H9 (cell line): ENCODE measurements at regions not wholly inside any gene's neighbourhood (a gene's known extent, or its start where the extent isn't known, plus 50 kb on each side); places are given as distances from the start of the nearest gene placed in this dataset.

ENCODE experiments used
- DNase-seq: peaks from one replicate; pipeline ENCODE4 v3.0.0-alpha.2; 2017
- H2AFZ ChIP-seq: one replicate; pipeline ENCODE4 v1.6.1; 2013; ENCODE audit warnings: mild to moderate bottlenecking, low read length, control low read depth, moderate library complexity
- H2AK5ac ChIP-seq: 2 replicates; pipeline ENCODE4 v1.6.1; 2013; ENCODE audit warnings: low read length, control low read depth, mixed read lengths; ENCODE audit not compliant: insufficient read length
- H2BK120ac ChIP-seq: one replicate; pipeline ENCODE4 v1.6.1; 2013; ENCODE audit warnings: low read depth, mild to moderate bottlenecking, low read length, control low read depth, inconsistent platforms; ENCODE audit not compliant: poor library complexity, severe bottlenecking
- H2BK12ac ChIP-seq: 2 replicates; pipeline ENCODE4 v1.6.1; 2013; ENCODE audit warnings: low read length, control low read depth, mixed read lengths, low read depth; ENCODE audit not compliant: insufficient read length
- H2BK15ac ChIP-seq: 2 replicates; pipeline ENCODE4 v1.6.1; 2013; ENCODE audit warnings: low read depth, low read length, control low read depth
- H2BK20ac ChIP-seq: one replicate; pipeline ENCODE4 v1.6.1; 2013; ENCODE audit warnings: low read depth, mild to moderate bottlenecking, low read length, control low read depth, inconsistent platforms; ENCODE audit not compliant: poor library complexity, severe bottlenecking
- H2BK5ac ChIP-seq: 2 replicates; pipeline ENCODE4 v1.6.1; 2013; ENCODE audit warnings: low read length, control low read depth, mixed read lengths; ENCODE audit not compliant: insufficient read length
- H3K14ac ChIP-seq: 2 replicates; pipeline ENCODE4 v1.6.1; 2013; ENCODE audit warnings: low read length, control low read depth; ENCODE audit not compliant: insufficient read depth
- H3K18ac ChIP-seq: 2 replicates; pipeline ENCODE4 v1.6.1; 2013; ENCODE audit warnings: low read depth, mild to moderate bottlenecking, mixed read lengths, low read length, control low read depth; ENCODE audit not compliant: insufficient read length
- H3K23ac ChIP-seq: 2 replicates; pipeline ENCODE4 v1.6.1; 2013; ENCODE audit warnings: low read length, control low read depth, mixed read lengths, low read depth; ENCODE audit not compliant: insufficient read length
- H3K23me2 ChIP-seq: 2 replicates; pipeline ENCODE4 v1.6.1; 2013; ENCODE audit warnings: low read depth, mild to moderate bottlenecking, mixed read lengths, low read length, control low read depth; ENCODE audit not compliant: insufficient read length, poor library complexity, severe bottlenecking
- H3K27ac ChIP-seq: 2 replicates; pipeline ENCODE4 v1.5.1; 2013; ENCODE audit warnings: low read length, control low read depth, mixed read lengths, low read depth; ENCODE audit not compliant: insufficient read length
- H3K27me3 ChIP-seq: 2 replicates; pipeline ENCODE4 v1.6.1; 2013; ENCODE audit warnings: low read length, control low read depth, inconsistent platforms; ENCODE audit not compliant: insufficient read depth
- H3K4ac ChIP-seq: 2 replicates; pipeline ENCODE4 v1.6.1; 2013; ENCODE audit warnings: low read depth, mild to moderate bottlenecking, control low read depth, inconsistent platforms, low read length, moderate library complexity
- H3K4me1 ChIP-seq: 2 replicates; pipeline ENCODE4 v1.6.1; 2013; ENCODE audit warnings: low read length, control low read depth, inconsistent platforms; ENCODE audit not compliant: insufficient read depth
- H3K4me2 ChIP-seq: 2 replicates; pipeline ENCODE4 v1.6.1; 2013; ENCODE audit warnings: low read length, control low read depth, mixed read lengths; ENCODE audit not compliant: insufficient read length, insufficient read depth
- H3K56ac ChIP-seq: 2 replicates; pipeline ENCODE4 v1.6.1; 2013; ENCODE audit warnings: low read depth, mild to moderate bottlenecking, mixed read lengths, low read length, control low read depth; ENCODE audit not compliant: insufficient read length
- H3K79me1 ChIP-seq: 2 replicates; pipeline ENCODE4 v1.6.1; 2013; ENCODE audit warnings: low read depth, mild to moderate bottlenecking, moderate library complexity, low read length, control low read depth, inconsistent platforms; ENCODE audit not compliant: insufficient read depth, poor library complexity, severe bottlenecking
- H3K79me2 ChIP-seq: 2 replicates; pipeline ENCODE4 v1.6.1; 2013; ENCODE audit warnings: low read length, control low read depth, inconsistent platforms; ENCODE audit not compliant: insufficient read depth
- H3K9ac ChIP-seq: 2 replicates; pipeline ENCODE4 v1.6.1; 2013; ENCODE audit warnings: low read length, control low read depth, mixed read lengths; ENCODE audit not compliant: insufficient read length; ENCODE audit errors: extremely low read depth
- H3K9me3 ChIP-seq: one replicate; pipeline ENCODE4 v1.6.1; 2013; ENCODE audit warnings: low read depth, low read length, inconsistent platforms; ENCODE audit not compliant: control insufficient read depth
- H3T11ph ChIP-seq: one replicate; pipeline ENCODE4 v1.6.1; 2013; ENCODE audit warnings: mild to moderate bottlenecking, low read length, control low read depth, inconsistent platforms
- H4K20me1 ChIP-seq: one replicate; pipeline ENCODE4 v1.6.1; 2013; ENCODE audit not compliant: control insufficient read depth, insufficient read length, insufficient read depth
- H4K5ac ChIP-seq: 2 replicates; pipeline ENCODE4 v1.6.1; 2013; ENCODE audit warnings: low read depth, mild to moderate bottlenecking, mixed read lengths, low read length, control low read depth; ENCODE audit not compliant: insufficient read length
- H4K8ac ChIP-seq: replicated peaks from 2 replicates; pipeline ENCODE4 v1.6.1; 2013; ENCODE audit warnings: low read length, control low read depth, mixed read lengths, low read depth; ENCODE audit not compliant: insufficient read length
- H4K91ac ChIP-seq: 2 replicates; pipeline ENCODE4 v1.6.1; 2013; ENCODE audit warnings: low read depth, mild to moderate bottlenecking, moderate library complexity, mixed read lengths, low read length, control low read depth; ENCODE audit not compliant: insufficient read length
- H3K27ac Mint-ChIP-seq, 3 experiments: 2 replicates in 2 of 3; 3 replicates in 1 of 3; pipeline ENCODE4 v1.8.0; 2020 to 2021; ENCODE audit warnings: mixed read lengths in 3 of 3, mild to moderate bottlenecking in 1 of 3, moderate library complexity in 1 of 3
- H3K27me3 Mint-ChIP-seq: 2 replicates; pipeline ENCODE4 v1.8.0; 2021; ENCODE audit warnings: low read depth, mild to moderate bottlenecking, moderate library complexity, mixed read lengths
- H3K36me3 Mint-ChIP-seq, 3 experiments: 2 replicates in 2 of 3; 3 replicates in 1 of 3; pipeline ENCODE4 v1.8.0; 2020 to 2021; ENCODE audit warnings: low read depth in 3 of 3, mixed read lengths in 3 of 3; ENCODE audit not compliant: insufficient read depth in 1 of 3
- H3K4me1 Mint-ChIP-seq, 2 experiments: 2 replicates each; pipeline ENCODE4 v1.8.0; 2020; ENCODE audit warnings: mixed read lengths in 2 of 2
- H3K4me3 Mint-ChIP-seq, 2 experiments: 2 replicates in 1 of 2; 3 replicates in 1 of 2; pipeline ENCODE4 v1.8.0; 2020 to 2021; ENCODE audit warnings: mild to moderate bottlenecking in 2 of 2, mixed read lengths in 2 of 2, moderate library complexity in 1 of 2
- H3K9me3 Mint-ChIP-seq, 2 experiments: 2 replicates in 1 of 2; 3 replicates in 1 of 2; pipeline ENCODE4 v1.8.0; 2020; ENCODE audit warnings: mild to moderate bottlenecking in 2 of 2, mixed read lengths in 2 of 2, moderate library complexity in 1 of 2
- CTCF ChIP-seq: fragments of 200-600 bp; sonication (generic); conservative IDR thresholded peaks from 3 replicates; pipeline ENCODE4 v1.8.0; 2021; ENCODE audit warnings: antibody characterized with exemption, mild to moderate bottlenecking
- WGBS: extraction: QIAGEN DNeasy Blood & Tissue Kit; methylation state at CpG from one replicate; pipeline ENCODE4 v1.1.7; 2013; ENCODE audit warnings: missing lambda C conversion rate, low lambda C conversion rate, mixed read lengths; ENCODE audit not compliant: insufficient read length; ENCODE audit errors: extremely low coverage; 5-methylcytosine and 5-hydroxymethylcytosine counted together

GRCh38 chr15:66643033-66643432 is 59.0 kb upstream of the SMAD6 start:
- Histone ChIP-seq H3K4me1 (no peaks in the 10 kb centered on the region), H2BK15ac (no peak overlapping the region), H3K23me2 (no peaks in the 10 kb centered on the region), H2BK5ac (no peak overlapping the region), H3K27ac (no peak overlapping the region), H3K27me3 (no peaks in the 10 kb centered on the region), H2BK120ac (no peak overlapping the region), H3T11ph (no peak overlapping the region), H3K4me2 (no peak overlapping the region), H2AK5ac (no peak overlapping the region), H3K79me1 (no peaks in the 10 kb centered on the region), H4K8ac (no peak overlapping the region), H4K20me1 (no peaks in the 10 kb centered on the region), H3K56ac (no peak overlapping the region), H3K4ac (no peak overlapping the region), H3K9ac (no peak overlapping the region), H3K14ac (no peak overlapping the region), H2BK12ac (no peak overlapping the region), H4K91ac (no peak overlapping the region), H3K23ac (no peak overlapping the region), H3K9me3 (no peaks in the 10 kb centered on the region), H2BK20ac (no peak overlapping the region), H4K5ac (no peak overlapping the region), H3K79me2 (no peaks in the 10 kb centered on the region), H2AFZ (no peak overlapping the region), H3K18ac (no peak overlapping the region)
- peaks cover 11 to 30% of the 10 kb centered on the region in 2 experiments for H3K4me1 Mint-ChIP-seq
- H3K9me3 Mint-ChIP-seq = no peaks in the 10 kb centered on the region
- TF ChIP-seq CTCF = no peak
- no CpG with 5 or more reads among the region's 2 CpGs for WGBS
- no peak for DNase-seq
- no peaks in the 10 kb centered on the region for H3K36me3 Mint-ChIP-seq
- no peak overlapping the region for H3K4me3 Mint-ChIP-seq
- H3K27ac Mint-ChIP-seq = no peak overlapping the region
- H3K27me3 Mint-ChIP-seq = peaks cover under 1% of the 10 kb centered on the region
